Urinary bladder (tissue), 3 donors: ENCODE measurements at regions not wholly inside any gene's neighbourhood (a gene's known extent, or its start where the extent isn't known, plus 50 kb on each side); places are given as distances from the start of the nearest gene placed in this dataset.

Experiments
- DNase-seq: peaks from one replicate; pipeline ENCODE4 v3.0.0-alpha.2; 2015; ENCODE audit errors: extremely low spot score
- H3K27ac ChIP-seq: one replicate; pipeline ENCODE4 v1.5.1; 2013; ENCODE audit warnings: low read depth, mild to moderate bottlenecking, moderate library complexity
- H3K36me3 ChIP-seq: one replicate; pipeline ENCODE4 v1.6.1; 2013; ENCODE audit warnings: mild to moderate bottlenecking, moderate library complexity; ENCODE audit not compliant: insufficient read depth
- H3K4me1 ChIP-seq: one replicate; pipeline ENCODE4 v1.6.1; 2013; ENCODE audit warnings: mild to moderate bottlenecking, moderate library complexity; ENCODE audit not compliant: insufficient read depth
- H3K4me3 ChIP-seq: one replicate; pipeline ENCODE4 v1.5.1; 2013; ENCODE audit warnings: low read depth, low read length
- WGBS: extraction: QIAGEN DNeasy Blood & Tissue Kit; methylation state at CpG from one replicate; pipeline ENCODE4 v1.1.7; 2013; 5-methylcytosine and 5-hydroxymethylcytosine counted together
- donor health status: healthy with polysubstance abuse.
- donor health status: healthy.

DNA sequence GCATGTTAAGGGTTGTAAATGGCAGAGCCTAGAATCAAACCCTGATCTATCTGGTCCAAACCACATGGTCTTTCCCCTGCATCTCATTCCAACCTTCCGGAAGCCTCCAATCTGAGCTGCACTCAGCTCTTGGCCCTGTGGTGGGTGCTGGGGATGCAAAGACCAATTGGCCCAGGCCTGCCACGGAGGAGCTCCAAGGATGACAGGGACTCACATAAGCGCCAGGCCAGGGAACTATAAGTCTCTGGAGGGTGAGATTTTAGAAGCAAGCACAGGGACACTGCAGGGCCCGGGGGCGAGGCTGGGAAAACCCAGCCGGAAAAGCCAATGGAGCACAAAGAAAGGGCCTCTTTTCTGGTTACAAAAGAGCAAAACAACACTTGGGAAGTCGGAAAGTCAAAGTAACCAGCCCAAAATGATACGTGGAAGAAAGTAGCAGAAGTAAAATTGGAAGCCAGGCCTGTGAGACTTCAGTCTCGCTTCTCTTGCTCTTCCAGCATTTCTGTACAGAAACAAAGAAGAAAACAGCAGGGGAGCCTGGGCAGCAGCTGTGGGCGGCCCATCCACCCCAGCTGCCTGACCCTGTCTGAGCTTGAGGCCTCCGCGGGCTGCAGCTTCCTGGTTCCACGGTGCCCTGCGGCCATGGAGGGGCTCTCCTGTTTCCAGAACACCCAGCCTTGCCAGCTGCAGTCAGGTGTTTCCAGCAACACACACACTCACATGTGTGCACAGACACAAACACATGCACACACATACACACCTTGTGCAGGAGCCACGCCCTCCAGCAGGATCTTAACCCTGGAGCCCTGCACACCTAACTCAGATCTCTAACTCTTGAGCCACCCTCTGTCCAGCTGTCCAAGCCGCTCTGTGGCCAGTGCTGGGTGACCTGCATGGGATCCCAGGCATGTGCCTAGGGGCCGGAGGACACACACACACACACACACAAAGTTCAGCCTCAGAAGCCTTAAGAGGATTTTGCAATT lies 178.2 kb downstream of the BCL11B start:
- 69% methylated on average over 17 of the region's 17 CpGs for WGBS
- Histone ChIP-seq H3K27ac (no peak overlapping the region), H3K4me1 (no peaks in the 10 kb centered on the region), H3K36me3 (no peaks in the 10 kb centered on the region), H3K4me3 (no peak overlapping the region)
- no peak for DNase-seq

DNA sequence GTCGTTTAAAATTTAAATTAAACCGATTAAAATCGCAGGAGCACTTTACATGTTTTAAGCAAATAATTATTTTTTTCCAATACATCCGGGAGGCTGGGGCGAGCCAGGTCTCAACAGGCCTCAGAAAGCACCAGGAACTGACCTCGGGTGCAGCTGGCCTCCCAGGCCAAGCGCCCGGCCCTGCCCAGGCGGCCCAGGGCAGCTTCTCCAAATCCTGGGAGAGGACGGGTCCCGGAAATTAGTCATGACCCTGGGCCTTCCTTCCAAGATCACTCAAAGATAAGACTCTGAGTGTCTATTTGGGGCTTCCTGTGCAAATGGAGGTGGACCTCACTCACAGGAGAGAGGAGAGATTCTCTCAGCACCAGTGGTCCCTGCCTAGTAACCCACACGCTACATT lies 177.1 kb downstream of the BCL11B start:
- no peak overlapping the region for H3K27ac ChIP-seq
- DNase-seq, result no peak
- no peaks in the 10 kb centered on the region for H3K36me3 ChIP-seq
- 80% methylated on average over 12 of the region's 12 CpGs for WGBS
- H3K4me3 ChIP-seq, result no peak overlapping the region
- H3K4me1 ChIP-seq, result no peaks in the 10 kb centered on the region

DNA sequence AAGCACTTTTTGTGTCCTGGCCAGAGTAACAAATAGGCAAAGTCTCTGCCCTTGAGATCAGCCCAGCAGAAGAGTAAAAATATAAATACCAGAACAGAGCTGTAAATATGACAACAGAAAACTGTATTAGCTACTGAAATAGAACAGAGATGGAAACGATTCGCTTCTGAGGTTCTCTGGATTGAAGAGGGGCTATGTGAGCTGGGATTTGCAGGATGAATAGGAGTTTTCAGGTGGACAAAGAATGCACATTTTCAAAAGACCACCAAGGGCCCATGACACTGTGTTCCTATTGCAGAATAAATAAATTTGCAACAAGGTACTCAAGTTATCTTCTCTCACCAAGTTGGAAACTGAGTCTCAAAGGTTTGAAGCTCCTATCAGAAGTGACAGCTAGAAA lies 176.6 kb downstream of the BCL11B start:
- Histone ChIP-seq H3K27ac (no peak overlapping the region), H3K4me3 (no peak overlapping the region), H3K4me1 (no peaks in the 10 kb centered on the region), H3K36me3 (no peaks in the 10 kb centered on the region)
- no peak for DNase-seq
- 94% methylated on average over 2 of the region's 2 CpGs for WGBS

DNA sequence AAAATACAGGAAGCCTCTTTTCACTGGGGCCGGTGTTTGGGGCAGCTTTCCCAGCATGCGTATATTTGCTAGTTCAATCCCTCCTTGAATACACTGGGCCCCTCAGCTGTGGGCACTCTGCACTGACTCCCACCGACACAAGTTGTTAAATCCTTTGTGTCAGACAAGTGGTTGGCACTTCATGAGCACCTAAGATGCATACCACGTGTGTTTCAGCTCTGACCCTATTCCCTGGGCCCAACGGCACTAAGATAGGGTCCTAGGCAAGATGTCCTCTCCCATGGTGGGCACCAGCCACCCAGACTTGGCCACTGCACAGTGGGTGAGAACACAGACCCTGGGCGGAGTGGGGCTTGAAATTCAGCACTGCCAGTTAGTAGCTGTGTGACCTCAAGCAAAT lies 173.8 kb downstream of the BCL11B start:
- 77% methylated on average over 6 of the region's 6 CpGs for WGBS
- H3K36me3 ChIP-seq, result no peaks in the 10 kb centered on the region
- H3K4me3 ChIP-seq, result no peak overlapping the region
- H3K27ac ChIP-seq, result no peak overlapping the region
- no peak for DNase-seq
- H3K4me1 ChIP-seq, result no peaks in the 10 kb centered on the region

DNA sequence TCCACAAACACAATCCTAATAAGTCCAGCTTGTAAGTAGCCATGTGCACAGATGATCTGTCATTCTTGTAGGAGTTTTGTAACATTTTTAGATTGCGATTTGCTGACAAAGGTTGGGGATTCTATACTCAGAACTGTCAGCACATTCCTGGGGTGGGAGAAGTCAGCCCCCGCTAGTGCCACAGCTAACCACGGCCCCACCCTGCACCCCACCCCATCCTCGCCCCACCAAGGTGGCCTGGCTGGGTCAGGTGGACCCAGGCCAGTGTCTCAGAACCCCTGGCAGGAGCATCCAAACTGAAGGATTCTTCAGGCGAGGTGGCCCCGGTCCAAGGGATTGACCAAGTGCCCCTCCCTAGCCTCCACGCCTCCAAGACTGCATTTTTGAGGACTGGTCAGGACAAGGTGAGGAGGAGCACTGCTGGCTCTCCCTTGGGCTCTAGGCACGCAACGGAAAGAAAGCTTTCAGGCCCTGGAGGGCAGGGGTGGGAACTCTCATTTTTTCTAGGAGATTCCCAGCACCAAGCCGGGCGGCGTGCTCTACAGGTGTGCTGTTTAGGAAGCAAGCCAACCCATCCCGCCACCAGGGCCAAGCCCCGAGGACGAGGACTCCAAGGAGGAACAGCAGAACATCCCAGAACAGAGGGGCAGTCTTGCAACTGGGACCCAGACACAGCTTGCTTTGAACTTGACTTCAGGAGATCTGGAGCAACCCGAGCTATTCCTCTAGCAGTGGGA lies 172.8 kb downstream of the BCL11B start:
- Histone ChIP-seq H3K27ac (no peak overlapping the region), H3K36me3 (no peaks in the 10 kb centered on the region), H3K4me1 (no peaks in the 10 kb centered on the region), H3K4me3 (no peak overlapping the region)
- no peak for DNase-seq
- WGBS, result 74% methylated on average over 16 of the region's 16 CpGs

- no peak overlapping the region for H3K27ac ChIP-seq
- no peak for DNase-seq
- 73% methylated on average over 10 of the region's 10 CpGs for WGBS
- H3K4me1 ChIP-seq, result no peaks in the 10 kb centered on the region
- no peak overlapping the region for H3K4me3 ChIP-seq
- no peaks in the 10 kb centered on the region for H3K36me3 ChIP-seq
Observed at GRCh38 chr14:99100497-99101270, 171.3 kb downstream of the BCL11B start.

DNA sequence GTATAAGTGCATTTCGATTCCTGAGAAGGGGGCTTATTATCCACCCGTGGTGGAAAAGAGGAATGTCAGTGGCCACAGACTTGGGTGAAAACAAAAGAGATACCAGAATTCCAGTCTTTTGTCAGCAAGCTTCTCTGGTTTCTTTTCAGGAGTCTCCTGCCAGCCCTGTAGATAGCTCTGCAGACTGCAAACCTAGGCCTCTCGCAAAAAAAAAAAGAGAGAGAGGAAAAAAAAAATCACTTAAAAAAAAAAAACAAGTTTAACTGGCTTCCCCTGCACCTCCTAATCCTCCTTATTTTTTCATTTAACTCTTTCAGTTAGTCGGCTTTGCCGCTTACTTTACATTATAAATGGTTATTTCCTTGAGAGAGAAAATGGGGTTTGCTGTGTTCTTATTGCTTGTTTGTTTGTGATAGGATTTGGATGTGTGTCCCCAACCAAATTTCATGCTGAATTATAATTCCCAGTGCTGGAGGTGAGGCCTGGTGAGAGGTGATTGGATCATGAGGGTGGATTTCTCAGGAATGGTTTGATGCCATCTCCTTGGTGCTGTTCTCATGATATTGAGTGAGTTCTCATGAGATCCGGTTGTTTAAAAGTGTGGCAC lies 170.0 kb downstream of the BCL11B start:
- no peak for DNase-seq
- Histone ChIP-seq H3K4me3 (no peak overlapping the region), H3K27ac (no peak overlapping the region), H3K4me1 (no peaks in the 10 kb centered on the region), H3K36me3 (no peaks in the 10 kb centered on the region)
- 50% methylated on average over 6 of the region's 6 CpGs for WGBS

DNA sequence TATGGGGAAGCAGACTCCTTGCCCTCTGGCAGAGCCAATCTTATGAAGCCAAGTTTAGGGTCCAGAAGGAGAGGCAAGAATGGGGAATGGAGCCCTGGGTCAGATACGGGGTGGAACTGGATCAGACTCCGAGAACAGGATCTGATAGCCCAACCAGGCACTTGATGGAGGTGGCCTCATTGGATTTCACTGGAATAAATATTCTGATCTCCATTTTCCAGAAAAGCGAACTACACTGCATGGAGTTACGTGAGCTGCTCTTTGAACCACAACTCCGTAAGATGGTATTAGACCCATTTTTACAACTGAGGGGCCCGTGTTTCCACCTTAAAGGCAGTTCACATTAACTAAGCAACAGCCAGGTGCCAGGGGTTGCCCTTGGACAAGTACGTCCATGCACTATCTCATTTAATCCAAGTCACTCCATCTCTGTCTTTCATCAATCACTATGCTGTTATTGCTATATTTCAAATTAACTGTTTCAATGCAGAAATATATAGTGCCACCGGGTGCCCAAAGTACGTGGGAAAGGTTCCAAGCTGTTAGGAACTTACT lies 155.2 kb downstream of the BCL11B start:
- Histone ChIP-seq H3K4me1 (no peaks in the 10 kb centered on the region), H3K27ac (no peak overlapping the region), H3K36me3 (no peaks in the 10 kb centered on the region), H3K4me3 (no peak overlapping the region)
- DNase-seq, result no peak
- 83% methylated on average over 9 of the region's 9 CpGs for WGBS

- Histone ChIP-seq H3K4me3 (no peak overlapping the region), H3K27ac (no peak overlapping the region), H3K4me1 (no peaks in the 10 kb centered on the region), H3K36me3 (no peaks in the 10 kb centered on the region)
- DNase-seq, result no peak
- 62% methylated on average over 11 of the region's 11 CpGs for WGBS
Observed at GRCh38 chr14:99117671-99118045, 154.3 kb downstream of the BCL11B start.

DNA sequence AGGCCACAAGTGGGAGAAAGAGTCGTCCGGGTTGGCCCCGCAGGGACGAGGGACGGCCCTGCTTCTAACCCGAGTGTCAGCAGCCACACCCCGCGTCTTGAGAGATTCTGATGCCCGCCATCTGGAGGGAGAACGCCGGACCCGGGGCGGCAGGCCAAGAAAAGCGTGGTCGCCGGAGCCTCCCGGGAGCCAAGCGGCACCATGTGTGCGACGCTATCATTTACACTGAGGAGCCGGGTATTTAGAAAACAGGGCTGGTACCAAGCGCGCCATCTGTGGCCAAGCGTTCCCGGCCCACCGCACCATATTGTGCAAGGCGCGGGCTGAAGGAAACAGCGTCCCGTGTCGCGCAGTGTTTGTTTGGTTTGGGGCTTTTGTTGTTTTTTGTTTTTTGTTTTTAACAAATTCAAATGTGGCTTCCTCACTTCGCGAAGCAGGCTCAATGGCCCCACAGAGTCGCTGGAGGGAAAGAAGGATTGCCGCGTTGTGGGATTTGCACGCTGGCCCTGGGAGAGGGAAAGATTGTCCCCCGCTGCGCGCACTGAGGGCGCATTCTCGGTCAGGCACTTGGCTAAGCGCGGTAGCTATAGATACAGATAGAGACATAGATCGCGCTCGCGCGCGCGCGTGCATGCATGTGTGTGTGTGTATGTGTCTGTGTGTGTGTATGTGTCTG lies 153.8 kb downstream of the BCL11B start:
- Histone ChIP-seq H3K36me3 (no peaks in the 10 kb centered on the region), H3K27ac (no peak overlapping the region), H3K4me1 (no peaks in the 10 kb centered on the region), H3K4me3 (no peak overlapping the region)
- DNase-seq, result no peak
- 15% methylated on average over 53 of the region's 53 CpGs for WGBS

DNA sequence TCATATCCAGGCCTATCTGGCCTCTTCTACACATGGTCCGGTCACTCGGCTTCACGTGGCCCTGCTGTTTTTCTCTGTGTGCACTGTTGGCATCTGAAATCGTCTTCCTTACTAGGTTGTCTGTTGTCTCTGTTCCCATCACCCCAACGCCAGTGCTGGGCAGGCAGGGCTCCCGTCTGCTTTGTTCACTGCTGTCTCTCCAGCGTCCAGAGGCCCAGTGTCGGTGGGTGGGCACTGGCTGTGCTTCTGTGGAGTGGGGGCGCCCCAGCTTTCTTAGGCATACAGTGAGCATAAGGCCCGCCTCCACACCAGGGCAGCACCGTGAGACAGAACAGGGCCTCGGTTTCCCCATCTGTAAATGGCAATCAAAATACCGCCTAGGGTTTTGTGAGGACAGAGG lies 153.1 kb downstream of the BCL11B start:
- no peak overlapping the region for H3K4me3 ChIP-seq
- DNase-seq, result no peak
- H3K27ac ChIP-seq, result no peak overlapping the region
- WGBS, result 63% methylated on average over 13 of the region's 13 CpGs
- H3K36me3 ChIP-seq, result no peaks in the 10 kb centered on the region
- H3K4me1 ChIP-seq, result no peaks in the 10 kb centered on the region
